ENCODE measurements at regions not wholly inside any gene's neighbourhood (a gene's known extent, or its start where the extent isn't known, plus 50 kb on each side); places are given as distances from the start of the nearest gene placed in this dataset.

DNA sequence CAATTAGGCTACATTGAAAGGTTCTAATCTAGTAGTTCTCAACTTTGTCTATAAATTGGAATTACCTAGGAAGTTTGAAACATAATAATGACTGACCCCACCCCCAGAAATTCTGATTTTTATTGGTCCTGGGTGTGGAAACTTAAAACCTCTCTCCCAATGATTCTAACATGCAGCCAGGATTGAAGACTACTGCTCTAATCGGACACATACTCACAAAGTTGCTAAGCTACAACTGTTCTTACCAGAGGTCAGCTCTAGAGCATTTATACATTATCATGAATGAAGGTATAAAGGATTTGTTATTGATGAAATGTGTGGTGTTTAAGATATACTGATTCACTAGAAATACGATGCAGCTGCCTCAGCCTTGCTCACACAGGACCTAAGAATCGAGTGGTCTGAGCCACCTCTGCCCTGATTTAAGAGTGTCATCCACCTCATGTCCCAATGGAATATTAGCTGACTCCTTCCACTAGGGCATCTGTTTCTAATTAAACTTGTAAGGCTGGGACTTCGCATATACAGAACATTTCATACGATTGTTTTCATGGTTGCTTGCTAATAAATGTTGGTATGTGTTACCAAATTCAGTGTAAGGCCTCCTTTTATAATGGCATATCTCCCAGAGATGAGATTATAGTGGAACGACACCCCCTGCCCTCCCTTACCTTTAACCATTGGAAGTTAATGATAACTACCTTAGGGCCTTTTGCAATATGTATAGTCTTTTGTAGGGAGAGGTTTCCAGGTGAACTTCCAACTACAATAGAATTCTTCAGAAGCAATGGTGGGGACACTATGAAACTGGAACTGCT is 410.8 kb upstream of the PDE3A start:
- no peak for TF ChIP-seq EGR1 (IDR thresholded peaks at IDR 0.05; ENCODE audit: low read depth in 2 of 2)
- TF ChIP-seq, protein P1, sequence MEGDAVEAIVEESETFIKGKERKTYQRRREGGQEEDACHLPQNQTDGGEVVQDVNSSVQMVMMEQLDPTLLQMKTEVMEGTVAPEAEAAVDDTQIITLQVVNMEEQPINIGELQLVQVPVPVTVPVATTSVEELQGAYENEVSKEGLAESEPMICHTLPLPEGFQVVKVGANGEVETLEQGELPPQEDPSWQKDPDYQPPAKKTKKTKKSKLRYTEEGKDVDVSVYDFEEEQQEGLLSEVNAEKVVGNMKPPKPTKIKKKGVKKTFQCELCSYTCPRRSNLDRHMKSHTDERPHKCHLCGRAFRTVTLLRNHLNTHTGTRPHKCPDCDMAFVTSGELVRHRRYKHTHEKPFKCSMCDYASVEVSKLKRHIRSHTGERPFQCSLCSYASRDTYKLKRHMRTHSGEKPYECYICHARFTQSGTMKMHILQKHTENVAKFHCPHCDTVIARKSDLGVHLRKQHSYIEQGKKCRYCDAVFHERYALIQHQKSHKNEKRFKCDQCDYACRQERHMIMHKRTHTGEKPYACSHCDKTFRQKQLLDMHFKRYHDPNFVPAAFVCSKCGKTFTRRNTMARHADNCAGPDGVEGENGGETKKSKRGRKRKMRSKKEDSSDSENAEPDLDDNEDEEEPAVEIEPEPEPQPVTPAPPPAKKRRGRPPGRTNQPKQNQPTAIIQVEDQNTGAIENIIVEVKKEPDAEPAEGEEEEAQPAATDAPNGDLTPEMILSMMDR (IDR thresholded peaks at IDR 0.05; ENCODE audit: low read depth, low read length, missing input control): no peak
- no peak for TF ChIP-seq JUND (IDR thresholded peaks at IDR 0.05)
- no peak for TF ChIP-seq YY1 (IDR thresholded peaks at IDR 0.05)
